Peyer's patch (tissue), 4 donors: ENCODE measurements at regions not wholly inside any gene's neighbourhood (a gene's known extent, or its start where the extent isn't known, plus 50 kb on each side); places are given as distances from the start of the nearest gene placed in this dataset.

Experiments used
- POLR2A ChIP-seq, 2 donors: fragments of 450-650 bp; IDR thresholded peaks; one replicate each; pipeline ENCODE4 v1.5.1; 2017; ENCODE audit warnings: antibody characterized with exemption in 2 of 2, mild to moderate bottlenecking in 2 of 2, moderate library complexity in 2 of 2
- TF ChIP-seq, protein P1 (sequence below), 6 experiments: fragments of 450-650 bp in 4 of 6; fragments of 200-600 bp in 2 of 6; sonication (generic) in 1 of 6; IDR thresholded peaks; one replicate each; pipeline ENCODE4 v1.5.1; 2017 to 2019; ENCODE audit warnings: antibody characterized with exemption in 6 of 6, mild to moderate bottlenecking in 3 of 6, moderate library complexity in 1 of 6

DNA sequence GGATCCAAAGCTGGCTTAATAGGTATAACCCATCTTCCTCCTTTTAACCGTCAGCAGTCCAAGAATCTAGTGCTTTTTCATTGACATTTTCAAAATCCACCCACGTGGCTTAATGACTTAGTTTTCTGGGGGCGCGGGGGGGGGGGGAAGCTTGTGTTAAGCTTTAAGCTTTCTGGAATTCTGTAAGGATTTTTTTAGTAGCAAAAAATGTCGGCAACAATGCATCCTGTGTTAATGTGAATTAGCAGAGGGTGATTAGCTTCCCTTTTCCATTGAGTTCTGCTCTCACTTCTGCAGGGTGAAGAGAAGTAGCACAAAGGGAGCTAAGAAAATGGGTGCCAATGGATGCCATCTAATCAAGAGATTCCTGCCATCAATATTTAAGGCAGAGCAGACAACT, 348.2 kb downstream of the SAMD5 start:
- TF ChIP-seq, protein P1, sequence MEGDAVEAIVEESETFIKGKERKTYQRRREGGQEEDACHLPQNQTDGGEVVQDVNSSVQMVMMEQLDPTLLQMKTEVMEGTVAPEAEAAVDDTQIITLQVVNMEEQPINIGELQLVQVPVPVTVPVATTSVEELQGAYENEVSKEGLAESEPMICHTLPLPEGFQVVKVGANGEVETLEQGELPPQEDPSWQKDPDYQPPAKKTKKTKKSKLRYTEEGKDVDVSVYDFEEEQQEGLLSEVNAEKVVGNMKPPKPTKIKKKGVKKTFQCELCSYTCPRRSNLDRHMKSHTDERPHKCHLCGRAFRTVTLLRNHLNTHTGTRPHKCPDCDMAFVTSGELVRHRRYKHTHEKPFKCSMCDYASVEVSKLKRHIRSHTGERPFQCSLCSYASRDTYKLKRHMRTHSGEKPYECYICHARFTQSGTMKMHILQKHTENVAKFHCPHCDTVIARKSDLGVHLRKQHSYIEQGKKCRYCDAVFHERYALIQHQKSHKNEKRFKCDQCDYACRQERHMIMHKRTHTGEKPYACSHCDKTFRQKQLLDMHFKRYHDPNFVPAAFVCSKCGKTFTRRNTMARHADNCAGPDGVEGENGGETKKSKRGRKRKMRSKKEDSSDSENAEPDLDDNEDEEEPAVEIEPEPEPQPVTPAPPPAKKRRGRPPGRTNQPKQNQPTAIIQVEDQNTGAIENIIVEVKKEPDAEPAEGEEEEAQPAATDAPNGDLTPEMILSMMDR (IDR thresholded peaks at IDR 0.05) = no peak
- no peak for TF ChIP-seq POLR2A (IDR thresholded peaks at IDR 0.05)
